Heart left ventricle (tissue), 13 donors: ENCODE measurements at regions not wholly inside any gene's neighbourhood (a gene's known extent, or its start where the extent isn't known, plus 50 kb on each side); places are given as distances from the start of the nearest gene placed in this dataset.

Experiments used
- CTCF ChIP-seq, 12 donors: fragments of 200-600 bp; sonication (generic) in 4 of 12; IDR thresholded peaks; one replicate each; pipeline versions ENCODE4 v1.5.0 to v1.8.0; 2018 to 2022; ENCODE audit warnings: antibody characterized with exemption in 12 of 12, mild to moderate bottlenecking in 5 of 12
- POLR2A ChIP-seq, 2 donors: fragments of 450-650 bp; IDR thresholded peaks; one replicate each; pipeline ENCODE4 v1.6.1; 2017; ENCODE audit warnings: antibody characterized with exemption in 2 of 2, mild to moderate bottlenecking in 2 of 2, moderate library complexity in 2 of 2
- donor health status: ischemic (EF 13 %, LVEDD 7.1; RV severe dilation, severe dysfunction).
- donor health status: DM: no; HTN: yes; CAD: no.
- donor health status: DM: no; HTN: no; CAD: no.
- donor health status: ischemic (EF 25% LVEDD 6.9; RV normal size, moderate dysfunction).
- donor health status: ischemic (EF 25% LVEDD 5.7; RV mildly dilated, moderate dysfunction).
- donor health status: ischemic (EF 35%, LVEDD 5.7; RV mildly dilated, moderate dysfunction).
- donor health status: nonischemic (EF 11% LVEDD 7.7; RV severe dilation, severe dysfunction).
- donor health status: DM: yes; HTN: yes; CAD: no.
- donor health status: PGD.
- donor health status: ischemic (EF 29% LVEDD 5.4; RV normal size, mild dysfunction).
- donor health status: nonischemic (EF 23%, LVEDD 6.1; RV moderate dilation, normal function).

- no peak for TF ChIP-seq POLR2A (IDR thresholded peaks at IDR 0.05)
- TF ChIP-seq CTCF (IDR thresholded peaks at IDR 0.05), result no peak
Observed at GRCh38 chr3:145022447-145022846, 1050.8 kb downstream of the DIPK2A start.
